ENCODE measurements at regions not wholly inside any gene's neighbourhood (a gene's known extent, or its start where the extent isn't known, plus 50 kb on each side); places are given as distances from the start of the nearest gene placed in this dataset.

GRCh38 chr10:123381224-123381623 is 227.0 kb downstream of the BUB3 start:
- Histone ChIP-seq H3K4me1 (no peaks in the 10 kb centered on the region), H3K27me3 (no peaks in the 10 kb centered on the region), H3K36me3 (no peaks in the 10 kb centered on the region), H3K27ac (no peak overlapping the region), H3K4me3 (no peak overlapping the region), H3K9me3 (peaks cover 0 to 12% of the 10 kb centered on the region in 2 donors)
- no peak for DNase-seq (ENCODE audit: low spot score)
- TF ChIP-seq, protein P1, sequence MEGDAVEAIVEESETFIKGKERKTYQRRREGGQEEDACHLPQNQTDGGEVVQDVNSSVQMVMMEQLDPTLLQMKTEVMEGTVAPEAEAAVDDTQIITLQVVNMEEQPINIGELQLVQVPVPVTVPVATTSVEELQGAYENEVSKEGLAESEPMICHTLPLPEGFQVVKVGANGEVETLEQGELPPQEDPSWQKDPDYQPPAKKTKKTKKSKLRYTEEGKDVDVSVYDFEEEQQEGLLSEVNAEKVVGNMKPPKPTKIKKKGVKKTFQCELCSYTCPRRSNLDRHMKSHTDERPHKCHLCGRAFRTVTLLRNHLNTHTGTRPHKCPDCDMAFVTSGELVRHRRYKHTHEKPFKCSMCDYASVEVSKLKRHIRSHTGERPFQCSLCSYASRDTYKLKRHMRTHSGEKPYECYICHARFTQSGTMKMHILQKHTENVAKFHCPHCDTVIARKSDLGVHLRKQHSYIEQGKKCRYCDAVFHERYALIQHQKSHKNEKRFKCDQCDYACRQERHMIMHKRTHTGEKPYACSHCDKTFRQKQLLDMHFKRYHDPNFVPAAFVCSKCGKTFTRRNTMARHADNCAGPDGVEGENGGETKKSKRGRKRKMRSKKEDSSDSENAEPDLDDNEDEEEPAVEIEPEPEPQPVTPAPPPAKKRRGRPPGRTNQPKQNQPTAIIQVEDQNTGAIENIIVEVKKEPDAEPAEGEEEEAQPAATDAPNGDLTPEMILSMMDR (IDR thresholded peaks at IDR 0.05) = no peak

GRCh38 chr10:123382491-123382890 is 228.3 kb downstream of the BUB3 start:
- Histone ChIP-seq H3K4me3 (no peak overlapping the region), H3K27me3 (no peaks in the 10 kb centered on the region), H3K9me3 (peaks cover 0 to 12% of the 10 kb centered on the region in 2 donors), H3K27ac (no peak overlapping the region), H3K36me3 (no peaks in the 10 kb centered on the region), H3K4me1 (no peaks in the 10 kb centered on the region)
- TF ChIP-seq, protein P1 (IDR thresholded peaks at IDR 0.05) = no peak
- no peak for DNase-seq (ENCODE audit: low spot score)

DNA sequence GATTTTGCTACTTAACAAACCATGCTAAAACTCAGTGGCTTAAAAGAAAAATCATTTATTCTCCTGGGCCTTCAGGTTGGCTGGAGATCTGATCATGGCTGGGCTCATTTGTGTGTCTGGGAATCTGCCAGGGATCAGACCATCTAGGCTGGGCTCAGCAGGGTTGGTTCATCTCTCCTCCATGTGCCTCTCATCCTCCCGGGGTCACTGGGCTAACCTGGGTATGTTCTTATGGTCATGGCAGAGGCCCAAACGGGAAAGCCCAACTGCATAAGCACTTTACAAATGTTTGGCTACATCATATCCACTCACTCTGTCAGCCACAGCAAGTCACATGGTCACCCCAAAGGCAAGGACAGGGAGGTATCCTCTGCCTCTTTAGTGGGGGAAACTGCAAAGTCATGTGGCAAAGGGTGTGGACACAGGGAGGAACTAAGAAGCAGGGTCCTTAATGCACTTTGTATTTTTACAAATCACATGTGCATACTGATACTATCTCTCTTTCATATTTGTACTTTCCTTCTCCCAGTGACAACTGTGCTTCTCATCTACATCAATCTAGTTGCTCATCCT is 231.4 kb downstream of the BUB3 start:
- TF ChIP-seq, protein P1 (IDR thresholded peaks at IDR 0.05) = no peak
- H3K4me3 ChIP-seq = no peak overlapping the region
- no peak overlapping the region for H3K27ac ChIP-seq
- H3K27me3 ChIP-seq = no peaks in the 10 kb centered on the region
- DNase-seq (ENCODE audit: low spot score) = no peak
- no peaks in the 10 kb centered on the region for H3K4me1 ChIP-seq
- H3K36me3 ChIP-seq = no peaks in the 10 kb centered on the region
- peaks cover 0 to 12% of the 10 kb centered on the region in 2 donors for H3K9me3 ChIP-seq

DNA sequence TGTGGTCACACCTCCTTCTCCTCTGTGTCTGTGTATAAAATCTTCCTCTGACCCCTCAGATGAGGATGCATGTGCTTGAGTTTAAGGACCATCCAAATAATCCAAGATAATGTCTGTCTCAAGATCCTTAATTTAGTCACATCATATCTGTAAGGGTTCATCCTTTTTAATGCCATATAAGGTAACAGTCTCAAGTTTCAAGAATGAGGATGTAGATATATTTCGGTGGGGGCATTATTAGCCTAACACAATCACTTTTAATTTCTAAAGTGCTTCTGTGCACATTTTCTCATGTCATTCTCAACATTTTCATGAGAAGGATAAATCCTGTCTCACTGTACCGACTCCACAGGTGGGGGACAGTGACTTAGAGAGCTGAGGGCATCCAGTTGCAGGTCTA is 235.3 kb downstream of the BUB3 start:
- no peaks in the 10 kb centered on the region for H3K4me1 ChIP-seq
- H3K9me3 ChIP-seq = peaks cover 0 to 12% of the 10 kb centered on the region in 2 donors
- TF ChIP-seq, protein P1 (IDR thresholded peaks at IDR 0.05) = no peak
- DNase-seq (ENCODE audit: low spot score) = no peak
- no peaks in the 10 kb centered on the region for H3K36me3 ChIP-seq
- no peak overlapping the region for H3K27ac ChIP-seq
- H3K27me3 ChIP-seq = no peaks in the 10 kb centered on the region
- no peak overlapping the region for H3K4me3 ChIP-seq

DNA sequence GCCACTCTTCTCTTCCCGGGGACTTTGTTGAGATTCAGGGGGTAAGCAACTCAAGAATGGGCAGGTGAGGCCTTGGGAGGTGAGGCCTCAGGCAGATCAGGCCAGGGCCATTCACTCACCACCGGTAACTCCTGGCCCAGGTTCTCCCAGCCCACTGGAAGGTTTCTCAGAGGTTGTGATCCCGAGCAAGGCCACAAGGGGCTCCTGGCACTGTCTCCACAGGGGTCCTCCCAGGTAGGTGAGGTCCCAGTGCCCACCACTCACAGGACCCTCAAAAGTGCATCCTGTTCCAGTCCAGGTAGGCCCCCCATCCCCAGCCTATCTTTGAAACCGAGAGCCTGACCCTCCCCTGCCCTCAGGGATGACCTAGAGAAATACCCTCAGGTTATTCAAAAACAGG is 236.1 kb downstream of the BUB3 start:
- Histone ChIP-seq H3K4me1 (no peaks in the 10 kb centered on the region), H3K36me3 (no peaks in the 10 kb centered on the region), H3K27me3 (no peaks in the 10 kb centered on the region), H3K9me3 (peaks cover 0 to 4% of the 10 kb centered on the region in 2 donors), H3K27ac (no peak overlapping the region), H3K4me3 (no peak overlapping the region)
- DNase-seq (ENCODE audit: low spot score) = peak; percentile 34
- TF ChIP-seq, protein P1 (IDR thresholded peaks at IDR 0.05) = no peak

GRCh38 chr10:123390874-123391273 is 236.7 kb downstream of the BUB3 start:
- H3K27ac ChIP-seq = no peak overlapping the region
- H3K36me3 ChIP-seq = no peaks in the 10 kb centered on the region
- no peaks in the 10 kb centered on the region for H3K27me3 ChIP-seq
- H3K4me3 ChIP-seq = no peak overlapping the region
- TF ChIP-seq, protein P1 (IDR thresholded peaks at IDR 0.05) = no peak
- DNase-seq (ENCODE audit: low spot score) = peak; percentile 40
- no peaks in the 10 kb centered on the region for H3K4me1 ChIP-seq
- H3K9me3 ChIP-seq = no peaks in the 10 kb centered on the region

All from right atrium auricular region (tissue), 2 donors.